Anterior cingulate cortex (tissue), 58 donors: ENCODE measurements at regions not wholly inside any gene's neighbourhood (a gene's known extent, or its start where the extent isn't known, plus 50 kb on each side); places are given as distances from the start of the nearest gene placed in this dataset.

Source experiments
- DNase-seq, 58 donors: peaks; one replicate each; lab custom pipeline; 2025; lab: John Stamatoyannopoulos, UW

DNA sequence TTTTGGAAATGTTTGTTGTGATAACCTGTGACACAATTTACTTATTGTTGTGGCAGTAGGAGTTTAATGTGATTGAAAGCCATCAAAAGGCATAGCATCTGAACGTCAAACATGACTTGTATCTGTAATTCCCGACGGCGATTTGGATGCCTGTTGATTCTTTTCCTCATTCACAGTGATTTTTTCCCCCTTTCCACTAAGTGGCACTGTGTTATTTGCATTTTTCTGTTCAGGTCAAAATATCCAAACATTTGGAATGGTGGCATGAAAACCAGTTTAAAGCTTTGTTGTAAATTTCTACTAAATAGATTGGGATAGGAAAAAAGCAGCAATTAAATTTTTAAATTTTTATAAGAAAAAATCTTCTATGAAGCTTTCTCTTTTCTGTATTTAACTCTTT lies 259.9 kb upstream of the KCNH8 start:
- no peak for DNase-seq

DNA sequence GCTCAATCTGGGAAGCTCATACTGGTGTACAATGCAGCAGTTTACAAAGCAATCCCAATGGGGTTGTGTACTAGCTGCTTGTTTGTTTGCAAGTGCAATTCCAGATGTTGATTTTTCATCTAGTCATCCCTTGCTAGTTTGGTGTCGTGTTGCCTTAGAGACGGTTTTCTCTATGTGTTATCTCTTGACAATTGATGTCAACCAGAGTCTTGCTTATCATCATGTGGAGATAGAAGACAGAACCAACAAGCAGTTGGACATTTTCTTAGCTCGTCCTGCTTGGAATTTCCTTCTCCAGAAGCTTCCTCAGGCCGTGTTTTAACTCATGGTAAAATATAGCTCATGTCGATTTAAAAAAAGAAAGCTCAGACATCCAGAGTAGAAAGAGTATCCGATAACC lies 262.0 kb upstream of the KCNH8 start:
- no peak for DNase-seq

DNA sequence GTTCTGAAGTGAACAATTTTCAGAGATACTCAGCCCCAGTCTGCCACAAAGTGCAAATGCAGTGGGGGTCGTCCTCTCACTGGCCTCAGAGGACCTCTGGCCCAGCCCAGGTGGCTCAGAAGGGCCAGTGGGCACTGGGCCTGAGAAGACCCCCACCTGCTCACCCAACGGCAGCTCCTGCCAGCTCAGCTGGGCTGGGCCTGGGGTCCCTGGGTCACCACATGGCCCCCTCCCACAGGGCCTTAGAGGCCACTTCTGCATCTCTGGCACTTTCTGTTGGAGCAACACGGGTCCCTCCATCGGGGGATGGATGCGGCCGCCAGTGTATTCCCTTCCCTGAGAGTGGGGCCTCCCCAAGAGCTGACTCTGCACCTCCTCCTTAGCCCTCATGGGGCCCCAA lies 262.7 kb upstream of the KCNH8 start:
- no peak for DNase-seq

DNA sequence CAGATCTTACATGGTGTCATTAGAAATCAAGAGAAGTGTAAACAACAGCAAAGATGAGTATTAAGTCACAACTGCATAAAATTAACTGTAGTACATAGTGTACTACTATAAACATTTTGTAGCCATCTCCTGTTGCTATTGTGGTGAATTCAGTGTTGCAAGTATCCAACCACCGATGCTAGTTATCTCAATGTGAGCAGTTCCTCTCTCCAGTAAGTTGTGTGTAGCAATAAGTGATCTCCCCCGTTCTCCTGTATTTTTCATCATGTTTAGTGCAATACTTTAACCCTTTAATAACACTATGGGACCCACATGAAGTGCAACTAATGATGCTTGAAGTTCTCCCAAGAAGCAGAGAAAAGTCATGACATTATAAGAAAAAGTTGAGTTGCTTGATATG lies 264.7 kb upstream of the KCNH8 start:
- no peak for DNase-seq

DNA sequence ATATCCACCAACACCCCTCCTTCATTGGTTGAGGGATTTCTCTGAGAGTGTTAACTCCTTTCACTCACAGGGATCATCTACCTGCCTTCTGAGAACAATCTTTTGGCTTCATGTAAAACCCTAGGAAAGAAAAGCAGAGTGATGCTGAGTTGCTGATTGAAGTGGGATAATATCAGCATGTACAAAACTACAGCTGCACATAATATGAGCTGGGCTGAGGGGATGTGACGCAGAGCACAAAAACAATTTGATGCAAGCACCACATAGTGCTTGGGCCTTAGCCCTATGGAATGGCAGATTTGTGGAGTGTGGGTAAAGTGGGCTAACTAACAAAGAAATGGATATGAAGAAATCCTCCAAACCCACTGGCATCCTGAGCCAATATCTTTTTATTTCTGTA lies 267.6 kb upstream of the KCNH8 start:
- no peak for DNase-seq

DNA sequence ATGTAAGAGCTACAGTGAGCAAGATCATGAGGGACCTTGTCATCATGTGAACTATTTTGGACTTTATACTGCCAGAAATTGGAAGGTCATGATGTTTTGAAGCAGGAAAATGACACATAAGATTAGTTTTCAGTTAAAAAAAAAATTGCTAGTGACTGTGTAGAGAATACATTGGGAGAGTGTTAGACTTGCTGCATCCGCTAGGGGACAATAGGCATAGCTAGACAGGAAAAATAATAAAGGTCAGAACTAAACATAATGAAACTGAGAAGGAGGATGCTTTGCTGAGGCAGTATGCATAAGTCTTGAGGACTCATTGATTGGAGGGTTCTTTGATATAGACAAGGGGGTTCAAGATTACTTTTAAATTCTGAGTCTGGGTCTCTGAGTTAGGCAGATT lies 275.8 kb upstream of the KCNH8 start:
- no peak for DNase-seq

DNA sequence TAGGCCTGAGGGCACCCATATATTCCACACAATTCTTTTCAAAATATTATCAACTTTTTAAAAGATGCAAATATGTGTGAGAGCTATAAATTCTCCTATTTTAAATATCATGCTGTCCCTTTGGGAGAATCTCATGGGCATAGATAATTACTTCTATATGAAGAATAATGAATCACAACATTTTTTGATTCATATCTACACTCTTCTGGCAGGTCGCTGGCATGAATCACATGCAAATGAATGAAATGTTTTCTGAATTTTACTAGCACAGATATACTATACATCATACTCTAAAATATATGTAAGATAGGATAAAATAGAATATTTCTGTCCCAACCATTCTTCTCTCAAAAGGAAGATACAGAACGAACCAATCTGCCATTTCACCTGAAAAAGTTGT lies 277.7 kb upstream of the KCNH8 start:
- no peak for DNase-seq

DNA sequence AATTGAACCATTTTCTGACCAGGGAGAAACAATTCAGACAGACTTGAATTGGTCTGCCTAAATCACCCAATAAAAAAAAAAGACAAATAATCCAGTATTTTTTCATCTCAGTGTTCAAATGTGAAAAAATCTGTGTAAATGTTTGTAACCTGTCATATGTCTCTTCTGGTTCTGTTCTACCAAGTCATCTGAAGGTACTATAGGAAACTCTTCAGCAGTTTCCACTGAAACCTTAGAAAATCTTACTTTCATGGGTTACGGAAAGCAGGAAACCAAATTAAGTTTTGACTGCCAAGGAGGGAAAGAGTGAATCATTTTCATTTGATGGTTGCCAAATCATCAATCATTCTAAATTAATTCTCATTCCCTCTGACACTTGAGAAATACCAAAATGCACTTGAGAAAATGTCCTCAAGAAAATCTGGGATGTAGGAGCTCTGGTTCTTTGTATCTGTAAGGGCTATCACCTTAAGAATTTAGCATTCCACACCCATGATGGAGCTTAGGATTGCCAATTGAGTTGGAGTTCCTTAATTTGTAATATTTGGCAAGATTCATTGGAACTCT lies 278.2 kb upstream of the KCNH8 start:
- DNase-seq: no peak

DNA sequence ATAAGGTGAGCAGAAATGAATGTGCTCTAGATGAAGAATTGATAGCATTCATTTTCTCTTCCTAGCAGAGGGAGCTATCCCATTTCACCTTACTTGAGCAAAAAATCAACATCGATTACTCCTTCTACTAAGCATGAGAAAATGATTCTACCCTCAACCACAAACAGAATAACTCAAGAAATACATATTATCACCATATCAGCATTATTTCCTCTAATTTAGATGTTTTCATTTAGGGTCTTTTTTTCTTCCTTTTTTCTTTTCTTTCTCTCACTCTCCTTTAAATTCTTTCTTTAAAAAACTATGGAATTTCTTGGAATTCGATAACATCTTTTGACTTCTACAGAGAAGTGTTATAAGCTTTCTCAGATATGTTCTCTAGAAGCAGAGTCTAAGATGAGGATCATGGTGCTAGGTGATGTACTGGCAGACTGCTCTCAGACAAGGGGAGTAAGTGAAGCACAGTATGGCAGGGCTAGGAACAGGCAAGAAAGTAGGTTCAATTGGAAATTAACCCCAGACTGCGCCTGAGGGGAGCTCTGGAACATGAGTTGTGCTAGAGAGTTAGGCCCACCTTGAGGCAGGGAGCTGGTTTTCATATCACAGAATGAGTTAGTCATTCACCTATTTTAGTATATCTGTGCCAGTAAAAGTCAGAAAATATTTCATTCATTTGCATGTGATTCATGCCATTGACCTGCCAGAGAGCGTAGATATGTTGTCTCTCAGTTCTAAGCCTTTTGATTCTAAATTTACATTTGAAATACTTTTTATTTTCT lies 279.2 kb upstream of the KCNH8 start:
- no peak for DNase-seq

DNA sequence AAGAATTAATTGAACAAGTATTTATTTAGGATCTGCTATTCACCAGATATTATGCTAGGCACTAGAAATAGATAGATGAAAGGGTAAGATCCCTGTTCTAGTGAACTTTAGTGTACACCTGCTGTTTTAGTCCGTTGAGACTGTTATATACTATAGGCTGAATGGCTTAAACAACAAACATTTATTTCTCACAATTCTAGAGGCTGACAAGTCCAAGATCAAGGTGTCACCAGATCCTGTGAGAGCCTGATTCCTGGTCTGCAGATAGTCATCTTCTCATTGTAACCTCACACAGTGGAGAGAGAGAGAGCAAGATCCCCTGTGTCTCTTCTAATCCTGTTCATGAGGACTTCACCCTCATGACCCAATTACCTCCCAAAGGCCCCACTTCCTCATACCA lies 281.4 kb upstream of the KCNH8 start:
- DNase-seq: no peak

DNA sequence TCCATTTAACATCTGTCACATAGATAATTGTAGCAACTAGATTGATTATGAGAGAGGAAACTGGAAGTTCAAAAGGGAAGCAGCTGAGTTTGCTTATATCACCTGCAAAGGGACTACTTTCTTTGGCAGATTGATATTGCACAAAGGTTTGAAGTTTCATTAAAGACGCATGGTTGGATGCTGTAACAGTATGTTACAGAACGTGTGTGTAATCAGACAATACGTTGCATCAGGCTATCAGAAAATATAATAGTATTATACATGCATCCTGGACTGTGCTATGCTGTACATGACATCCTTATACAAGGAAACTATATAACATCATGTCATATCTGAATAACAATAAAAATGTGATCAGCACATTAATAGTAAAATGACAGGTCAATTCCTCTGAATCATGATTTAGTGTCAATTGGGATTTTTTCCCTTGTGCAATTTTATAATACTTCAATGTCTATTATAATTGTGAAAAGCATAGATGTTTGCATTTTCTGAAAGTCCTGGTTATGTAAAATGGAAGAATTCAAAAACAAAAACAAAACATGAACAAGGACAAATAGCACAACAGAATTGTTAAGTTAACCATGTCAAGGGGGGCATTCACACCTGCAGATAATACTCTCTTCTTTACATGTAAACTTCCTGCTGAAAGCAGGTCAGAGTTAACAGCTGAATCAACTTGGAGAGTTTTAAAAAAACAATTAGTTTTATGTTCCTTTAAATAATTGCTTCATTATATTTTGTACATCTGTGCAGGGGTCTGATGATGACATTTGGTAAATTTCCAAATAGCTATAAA lies 283.2 kb upstream of the KCNH8 start:
- no peak for DNase-seq

DNA sequence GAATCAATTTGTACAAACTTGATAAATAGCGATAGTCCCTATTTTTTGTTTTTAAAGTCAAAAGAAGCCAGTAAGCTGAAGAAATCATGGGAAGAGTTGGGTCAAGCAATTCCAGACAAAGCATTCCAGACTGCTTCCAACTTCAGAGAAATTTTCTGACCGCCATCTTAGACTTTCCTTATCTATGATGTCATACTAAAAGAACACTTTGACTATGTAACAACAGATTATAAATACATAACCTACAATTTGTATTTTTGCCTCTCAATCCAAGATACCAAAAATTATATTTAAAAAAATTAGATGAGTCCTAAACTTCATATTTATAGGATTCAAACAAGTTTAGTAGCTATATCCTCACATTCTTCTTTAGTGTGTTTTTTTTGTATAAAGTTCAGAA lies 286.2 kb upstream of the KCNH8 start:
- DNase-seq: no peak

DNA sequence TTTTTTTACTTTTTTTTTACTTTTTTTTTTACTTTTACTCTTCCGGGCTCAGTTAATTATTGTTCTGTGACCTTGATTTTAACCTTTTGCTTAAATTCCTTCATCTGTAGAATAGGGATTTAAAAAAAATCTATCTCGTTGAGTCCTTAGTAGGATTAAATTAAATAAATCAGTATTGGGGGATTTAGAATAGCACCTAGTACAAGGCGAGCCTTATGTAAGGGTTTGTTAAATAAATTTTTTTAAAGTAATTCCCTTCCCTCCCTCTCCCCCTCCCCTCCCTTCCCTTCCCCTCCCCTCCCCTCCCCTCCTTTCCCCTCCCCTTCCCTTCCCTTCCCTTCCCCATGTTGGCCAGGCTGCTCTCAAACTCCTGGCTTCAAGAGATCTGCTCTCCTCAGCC lies 287.2 kb upstream of the KCNH8 start:
- no peak for DNase-seq

DNA sequence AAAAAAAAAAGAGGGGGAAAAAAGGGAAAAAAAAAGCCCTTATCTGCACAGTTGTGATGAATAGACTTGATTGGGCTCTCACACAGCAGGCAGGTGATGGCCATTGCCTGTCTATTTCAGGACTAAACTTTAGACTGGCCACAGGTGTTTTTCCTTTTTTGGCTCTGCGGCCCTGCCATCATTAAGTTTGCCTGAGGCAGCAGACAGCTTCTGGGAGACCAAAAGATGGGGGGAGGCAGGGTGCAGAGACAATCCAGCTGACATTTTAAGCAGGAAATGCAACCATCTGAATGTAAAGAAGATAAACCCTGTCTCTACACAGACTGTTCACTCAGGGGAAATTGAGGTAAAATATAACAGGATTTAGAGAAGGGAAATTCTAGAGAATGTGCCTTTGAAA lies 295.0 kb upstream of the KCNH8 start:
- DNase-seq: peak in 8 of 58 donors; percentile 1 to 11 (median 2)

DNA sequence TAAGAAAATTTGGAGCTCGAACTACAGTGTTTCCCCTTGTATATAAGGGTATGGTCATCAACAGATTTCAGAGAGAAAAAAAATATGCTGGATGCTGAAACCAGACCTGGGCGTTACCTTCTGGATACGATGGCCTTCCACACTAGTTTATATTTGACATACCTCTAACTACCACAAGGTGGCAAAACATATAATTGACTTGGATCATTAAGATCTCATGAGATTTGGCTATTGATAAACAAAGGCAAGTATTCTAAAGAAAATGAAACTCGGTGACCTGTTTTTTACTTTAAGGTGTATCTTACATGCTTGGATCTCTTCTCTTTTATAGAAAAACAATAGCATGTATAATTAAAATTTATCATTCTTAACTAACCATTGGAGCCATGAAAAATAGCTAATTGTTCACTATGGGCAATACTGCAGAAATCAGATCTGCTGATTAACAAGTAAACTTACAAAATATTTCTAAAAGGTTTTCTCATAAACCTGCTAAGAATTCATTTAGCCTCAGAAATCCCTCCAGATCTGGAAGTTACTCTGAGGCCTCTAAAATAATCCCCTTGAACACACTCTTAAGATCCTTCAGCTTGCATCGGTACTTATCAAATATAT lies 300.6 kb upstream of the KCNH8 start:
- DNase-seq: no peak

DNA sequence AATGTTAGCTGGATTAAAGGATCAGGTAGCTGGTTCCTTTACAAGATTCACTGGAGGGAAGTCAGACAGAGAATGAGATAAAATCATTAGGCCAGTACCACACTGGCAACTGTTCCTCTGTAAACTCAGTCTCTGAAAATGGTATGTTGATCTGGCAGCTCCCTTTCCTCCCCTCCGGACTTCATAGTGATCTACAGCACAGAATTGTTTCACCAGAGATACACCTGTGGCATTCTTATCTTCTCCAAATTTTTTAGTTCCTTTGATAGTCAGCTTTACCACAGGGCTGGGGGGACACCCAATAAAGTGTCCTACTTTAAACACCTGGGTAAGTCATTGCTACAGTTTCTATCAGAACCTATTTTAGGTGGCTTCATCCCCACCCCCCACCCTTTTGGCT lies 304.3 kb upstream of the KCNH8 start:
- DNase-seq: no peak

DNA sequence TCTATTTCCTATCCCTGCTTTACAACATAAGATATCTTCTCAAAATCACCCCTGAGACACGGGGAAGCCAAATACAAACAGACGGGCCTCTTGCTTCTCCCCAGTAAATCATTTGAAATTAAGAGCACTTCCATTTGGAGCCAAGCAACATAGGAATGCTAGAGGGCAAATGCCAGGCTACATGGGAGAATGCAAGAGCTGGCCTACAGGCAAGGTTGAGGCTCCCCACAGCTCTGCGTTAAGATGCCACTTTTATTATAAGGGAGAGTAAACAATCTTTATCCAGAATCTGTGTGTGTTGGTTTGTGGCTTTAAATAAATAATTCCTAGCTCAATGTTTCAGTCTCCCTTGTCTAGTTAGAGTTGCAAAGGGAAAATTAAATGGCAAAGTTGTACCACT lies 305.1 kb upstream of the KCNH8 start:
- no peak for DNase-seq

DNA sequence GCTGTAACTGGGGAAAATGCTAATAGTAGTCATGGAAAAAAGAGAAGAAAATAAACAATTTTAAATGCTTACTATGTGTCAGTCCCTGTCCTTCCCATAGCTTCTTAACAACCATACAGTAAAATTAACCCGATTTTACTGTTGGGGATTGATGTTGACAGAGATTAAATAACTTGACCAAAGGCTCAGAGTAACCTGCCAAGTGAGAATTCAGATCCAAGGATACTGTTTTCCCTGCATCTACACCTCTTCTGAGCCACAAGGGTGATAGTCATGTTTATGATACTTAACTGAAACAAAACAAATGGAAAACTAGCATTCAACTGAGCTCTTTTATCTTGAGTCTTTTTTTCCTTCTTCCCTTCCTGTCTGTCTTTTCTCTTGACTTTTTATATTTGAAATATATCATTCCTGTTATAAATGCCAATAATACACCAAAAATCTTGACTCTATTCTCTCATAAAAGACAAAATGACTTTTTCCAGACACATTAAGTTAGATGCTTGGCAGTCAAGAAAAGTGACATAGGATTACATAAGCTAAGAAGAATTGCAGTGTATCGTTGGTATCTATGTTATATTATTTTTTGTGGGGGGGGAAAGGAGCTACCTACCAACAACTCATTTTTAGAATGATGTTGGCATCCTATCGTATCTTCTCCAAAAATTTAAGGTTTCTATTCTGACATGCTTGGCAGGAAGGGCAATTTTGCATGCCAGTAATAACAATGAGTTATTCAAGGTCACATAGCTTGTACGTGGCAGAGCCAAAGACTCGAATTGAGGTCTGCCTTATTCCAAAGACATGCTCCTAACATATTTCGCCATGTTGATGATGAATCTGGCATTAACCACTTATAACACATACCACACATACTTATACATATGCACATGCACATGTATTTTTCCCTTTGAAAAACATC lies 306.6 kb upstream of the KCNH8 start:
- DNase-seq: no peak

DNA sequence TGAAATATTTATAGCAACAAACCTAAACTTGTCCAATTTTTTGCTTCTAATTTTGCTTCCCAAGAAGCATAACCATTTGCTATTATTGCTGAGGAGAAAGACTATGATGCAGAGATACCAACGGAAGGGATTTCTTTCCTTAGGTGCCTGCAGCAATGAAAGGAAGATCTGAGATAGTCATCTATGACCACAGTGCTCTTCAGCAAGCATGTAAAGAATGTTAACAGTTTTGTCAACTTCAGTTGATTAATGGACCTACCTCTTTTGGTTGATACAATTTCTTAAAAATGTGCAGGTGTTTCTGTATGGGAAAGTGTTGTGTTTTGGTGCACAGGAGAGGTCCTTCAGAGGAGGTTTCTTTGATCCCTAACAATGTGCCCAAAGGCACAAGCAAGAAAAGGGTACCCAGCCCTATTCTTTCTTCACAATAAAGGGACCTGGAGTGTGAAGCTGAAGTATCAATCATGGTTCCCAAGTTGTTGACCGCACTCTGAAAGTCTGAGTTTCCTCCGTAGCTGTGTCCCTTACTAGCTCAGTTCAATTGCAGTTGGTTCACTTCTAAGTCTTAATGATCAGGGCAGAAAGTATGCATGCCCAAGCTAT lies 307.7 kb upstream of the KCNH8 start:
- DNase-seq: no peak

DNA sequence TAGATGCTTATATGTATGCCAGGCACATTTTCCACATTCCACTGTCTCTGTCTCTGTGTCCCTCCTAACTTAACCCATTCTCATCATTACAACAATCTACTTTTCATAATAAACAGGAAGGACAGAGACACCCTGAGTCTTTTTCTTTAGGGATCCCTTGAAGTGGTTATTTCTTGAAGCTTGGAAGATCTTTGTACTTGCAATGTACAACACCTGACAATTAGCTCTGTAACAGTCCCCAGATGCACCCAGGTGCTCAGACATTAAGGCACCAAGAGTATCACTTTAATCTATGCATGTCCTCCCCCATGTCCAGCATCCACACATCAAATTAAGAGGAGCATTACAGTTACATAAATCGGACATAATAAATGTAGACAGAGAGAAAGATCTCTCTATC lies 309.6 kb upstream of the KCNH8 start:
- no peak for DNase-seq
